Liver (tissue), 2 donors: ENCODE measurements at regions not wholly inside any gene's neighbourhood (a gene's known extent, or its start where the extent isn't known, plus 50 kb on each side); places are given as distances from the start of the nearest gene placed in this dataset.

ENCODE experiments used
- YY1 ChIP-seq: IDR thresholded peaks from 2 replicates; pipeline ENCODE4 v1.6.1; 2016; ENCODE audit warnings: antibody characterized with exemption, mild to moderate bottlenecking
- TF ChIP-seq, protein P1 (sequence below): fragments of 150-350 bp; IDR thresholded peaks from 2 replicates; pipeline ENCODE4 v1.5.1; 2017; ENCODE audit warnings: improper control_type of control experiment, low read depth, low read length; ENCODE audit not compliant: missing input control
- TF ChIP-seq, protein P2 (sequence below): IDR thresholded peaks from 2 replicates; pipeline ENCODE4 v1.6.1; 2016; ENCODE audit warnings: antibody characterized with exemption, mild to moderate bottlenecking
- donor health status: healthy.

DNA sequence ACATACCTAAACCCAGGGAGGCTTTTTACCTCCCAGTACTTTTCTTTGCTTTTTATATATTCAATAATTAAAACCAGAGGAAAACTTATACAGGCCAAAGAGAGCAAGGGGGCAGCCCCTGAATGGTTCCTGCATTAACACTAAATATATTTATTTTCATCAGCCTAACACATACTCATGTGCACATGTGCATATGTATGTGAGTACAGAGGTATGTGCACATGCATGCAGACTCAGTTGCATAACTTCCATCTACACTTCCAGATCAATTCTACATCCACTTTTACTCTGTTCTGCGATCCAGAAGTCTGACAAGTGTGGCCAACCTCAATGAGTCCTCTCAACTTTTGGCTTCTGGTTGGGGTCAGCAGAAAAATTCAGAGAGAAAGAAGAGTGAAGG, 794.2 kb downstream of the DHX35 start:
- TF ChIP-seq, protein P1, sequence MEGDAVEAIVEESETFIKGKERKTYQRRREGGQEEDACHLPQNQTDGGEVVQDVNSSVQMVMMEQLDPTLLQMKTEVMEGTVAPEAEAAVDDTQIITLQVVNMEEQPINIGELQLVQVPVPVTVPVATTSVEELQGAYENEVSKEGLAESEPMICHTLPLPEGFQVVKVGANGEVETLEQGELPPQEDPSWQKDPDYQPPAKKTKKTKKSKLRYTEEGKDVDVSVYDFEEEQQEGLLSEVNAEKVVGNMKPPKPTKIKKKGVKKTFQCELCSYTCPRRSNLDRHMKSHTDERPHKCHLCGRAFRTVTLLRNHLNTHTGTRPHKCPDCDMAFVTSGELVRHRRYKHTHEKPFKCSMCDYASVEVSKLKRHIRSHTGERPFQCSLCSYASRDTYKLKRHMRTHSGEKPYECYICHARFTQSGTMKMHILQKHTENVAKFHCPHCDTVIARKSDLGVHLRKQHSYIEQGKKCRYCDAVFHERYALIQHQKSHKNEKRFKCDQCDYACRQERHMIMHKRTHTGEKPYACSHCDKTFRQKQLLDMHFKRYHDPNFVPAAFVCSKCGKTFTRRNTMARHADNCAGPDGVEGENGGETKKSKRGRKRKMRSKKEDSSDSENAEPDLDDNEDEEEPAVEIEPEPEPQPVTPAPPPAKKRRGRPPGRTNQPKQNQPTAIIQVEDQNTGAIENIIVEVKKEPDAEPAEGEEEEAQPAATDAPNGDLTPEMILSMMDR = no peak
- TF ChIP-seq, protein P2, sequence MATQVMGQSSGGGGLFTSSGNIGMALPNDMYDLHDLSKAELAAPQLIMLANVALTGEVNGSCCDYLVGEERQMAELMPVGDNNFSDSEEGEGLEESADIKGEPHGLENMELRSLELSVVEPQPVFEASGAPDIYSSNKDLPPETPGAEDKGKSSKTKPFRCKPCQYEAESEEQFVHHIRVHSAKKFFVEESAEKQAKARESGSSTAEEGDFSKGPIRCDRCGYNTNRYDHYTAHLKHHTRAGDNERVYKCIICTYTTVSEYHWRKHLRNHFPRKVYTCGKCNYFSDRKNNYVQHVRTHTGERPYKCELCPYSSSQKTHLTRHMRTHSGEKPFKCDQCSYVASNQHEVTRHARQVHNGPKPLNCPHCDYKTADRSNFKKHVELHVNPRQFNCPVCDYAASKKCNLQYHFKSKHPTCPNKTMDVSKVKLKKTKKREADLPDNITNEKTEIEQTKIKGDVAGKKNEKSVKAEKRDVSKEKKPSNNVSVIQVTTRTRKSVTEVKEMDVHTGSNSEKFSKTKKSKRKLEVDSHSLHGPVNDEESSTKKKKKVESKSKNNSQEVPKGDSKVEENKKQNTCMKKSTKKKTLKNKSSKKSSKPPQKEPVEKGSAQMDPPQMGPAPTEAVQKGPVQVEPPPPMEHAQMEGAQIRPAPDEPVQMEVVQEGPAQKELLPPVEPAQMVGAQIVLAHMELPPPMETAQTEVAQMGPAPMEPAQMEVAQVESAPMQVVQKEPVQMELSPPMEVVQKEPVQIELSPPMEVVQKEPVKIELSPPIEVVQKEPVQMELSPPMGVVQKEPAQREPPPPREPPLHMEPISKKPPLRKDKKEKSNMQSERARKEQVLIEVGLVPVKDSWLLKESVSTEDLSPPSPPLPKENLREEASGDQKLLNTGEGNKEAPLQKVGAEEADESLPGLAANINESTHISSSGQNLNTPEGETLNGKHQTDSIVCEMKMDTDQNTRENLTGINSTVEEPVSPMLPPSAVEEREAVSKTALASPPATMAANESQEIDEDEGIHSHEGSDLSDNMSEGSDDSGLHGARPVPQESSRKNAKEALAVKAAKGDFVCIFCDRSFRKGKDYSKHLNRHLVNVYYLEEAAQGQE = no peak
- TF ChIP-seq YY1 = no peak
